Vagina (tissue), 2 donors: ENCODE measurements at regions not wholly inside any gene's neighbourhood (a gene's known extent, or its start where the extent isn't known, plus 50 kb on each side); places are given as distances from the start of the nearest gene placed in this dataset.

Experiments
- CTCF ChIP-seq, 3 experiments: fragments of 450-650 bp in 2 of 3; fragments of 200-600 bp in 1 of 3; sonication (generic) in 1 of 3; IDR thresholded peaks; one replicate each; pipeline ENCODE4 v1.5.1; 2017 to 2019; ENCODE audit warnings: antibody characterized with exemption in 3 of 3, mild to moderate bottlenecking in 2 of 3, moderate library complexity in 2 of 3
- POLR2A ChIP-seq, 2 donors: fragments of 450-650 bp; IDR thresholded peaks; one replicate each; pipeline ENCODE4 v1.6.1; 2017; ENCODE audit warnings: antibody characterized with exemption in 2 of 2, mild to moderate bottlenecking in 2 of 2, moderate library complexity in 2 of 2
- POLR2AphosphoS5 ChIP-seq, 2 donors: sonication (generic); formaldehyde crosslinking; IDR thresholded peaks; one replicate each; pipeline ENCODE4 v1.9.0; 2017; ENCODE audit warnings: antibody characterized with exemption in 2 of 2, mild to moderate bottlenecking in 2 of 2, low read depth in 1 of 2; ENCODE audit not compliant: insufficient read depth in 1 of 2

GRCh38 chr7:68121655-68122054 lies 1125.0 kb downstream of the TYW1 start:
- no peak for TF ChIP-seq CTCF (IDR thresholded peaks at IDR 0.05)
- TF ChIP-seq POLR2A (IDR thresholded peaks at IDR 0.05), result no peak
- no peak for TF ChIP-seq POLR2AphosphoS5 (IDR thresholded peaks at IDR 0.05; ENCODE audit: insufficient read depth in 1 of 2, low read depth in 1 of 2)
